B cell (primary cell): ENCODE measurements at regions not wholly inside any gene's neighbourhood (a gene's known extent, or its start where the extent isn't known, plus 50 kb on each side); places are given as distances from the start of the nearest gene placed in this dataset.
"Not testable (repeated sequence)": the region's sequence is repeated elsewhere in the genome, so short reads cannot be mapped to it uniquely, and the experiment has no call there.

Source experiments
- ATAC-seq: fragments of 200-7000 bp; cut with Tn5 transposase; one replicate; pipeline ENCODE4 v1.10.0; 2021; ENCODE audit warnings: low read depth, mild to moderate bottlenecking, moderate number of reproducible peaks, moderate library complexity
- CTCF ChIA-PET: fragments of 350-600 bp; sonication (Branson Sonifier 250); formaldehyde crosslinking; loops from one replicate; lab custom pipeline; 2021; ENCODE audit warnings: antibody characterized with exemption, inconsistent platforms; lab: Charles Lee
- POLR2A ChIA-PET: fragments of 350-600 bp; sonication (Branson Sonifier 250); formaldehyde crosslinking; loops from one replicate; lab custom pipeline; 2021; ENCODE audit warnings: antibody characterized with exemption; lab: Charles Lee
- DNase-seq: peaks from one replicate; pipeline ENCODE4 v3.0.0; 2013
- H2AFZ ChIP-seq: 2 replicates; pipeline ENCODE4 v1.6.1; 2012; ENCODE audit warnings: mild to moderate bottlenecking, low read depth, low read length; ENCODE audit not compliant: insufficient read depth, poor library complexity, severe bottlenecking
- H3K27ac ChIP-seq, 2 donors: 1 replicate in 1 of 2; 2 replicates in 1 of 2; pipeline ENCODE4 v1.5.1; 2012 to 2013; ENCODE audit warnings: low read length in 2 of 2, mild to moderate bottlenecking in 2 of 2, moderate library complexity in 1 of 2
- H3K27me3 ChIP-seq, 4 experiments: fragments of 200-600 bp in 1 of 4; sonication (generic) in 1 of 4; replicated peaks in 1 of 4; 1 replicate in 2 of 4; 2 replicates in 2 of 4; pipeline versions ENCODE4 v1.6.1 to v1.7.0; 2013 to 2016; ENCODE audit warnings: low read length in 3 of 4, mild to moderate bottlenecking in 2 of 4, mixed read lengths in 1 of 4, moderate library complexity in 1 of 4; ENCODE audit not compliant: insufficient read depth in 4 of 4, control insufficient read depth in 3 of 4; ENCODE audit errors: control extremely low read depth in 1 of 4
- H3K36me3 ChIP-seq, 2 experiments: replicated peaks in 1 of 2; 1 replicate in 1 of 2; 2 replicates in 1 of 2; pipeline versions ENCODE4 v1.6.1 to v1.7.1; 2013; ENCODE audit warnings: low read length in 1 of 2; ENCODE audit not compliant: insufficient read depth in 2 of 2, control insufficient read depth in 1 of 2; ENCODE audit errors: control extremely low read depth in 1 of 2, extremely low read depth in 1 of 2
- H3K4me1 ChIP-seq, 2 donors: fragments of 200-600 bp in 1 of 2; sonication (generic) in 1 of 2; 1 replicate in 1 of 2; 2 replicates in 1 of 2; pipeline versions ENCODE4 v1.5.1 to v1.6.1; 2013 to 2017; ENCODE audit warnings: low read length in 2 of 2; ENCODE audit not compliant: control insufficient read depth in 2 of 2, insufficient read depth in 2 of 2
- H3K4me2 ChIP-seq: replicated peaks from 2 replicates; pipeline ENCODE3; 2012; ENCODE audit warnings: mild to moderate bottlenecking, low read depth, low read length; ENCODE audit not compliant: poor library complexity, severe bottlenecking
- H3K4me3 ChIP-seq, 5 experiments: fragments of 200-600 bp in 1 of 5; sonication (generic) in 1 of 5; 1 replicate in 3 of 5; 2 replicates in 2 of 5; pipeline versions ENCODE4 v1.5.1 to v1.7.0; 2011 to 2016; ENCODE audit warnings: low read length in 4 of 5, mild to moderate bottlenecking in 4 of 5, low read depth in 2 of 5, control low read depth in 1 of 5, moderate library complexity in 1 of 5; ENCODE audit not compliant: insufficient read depth in 1 of 5; ENCODE audit errors: control extremely low read depth in 1 of 5, extremely low read depth in 1 of 5
- H3K79me2 ChIP-seq: fragments of 200-600 bp; sonication (generic); one replicate; pipeline ENCODE4 v1.6.0; 2016; ENCODE audit warnings: low read length; ENCODE audit not compliant: control insufficient read depth, insufficient read depth
- H3K9ac ChIP-seq: fragments of 200-600 bp; sonication (generic); 2 replicates; pipeline ENCODE4 v1.6.1; 2017; ENCODE audit warnings: mild to moderate bottlenecking, low read length, moderate library complexity
- H3K9me3 ChIP-seq, 3 donors: one replicate each; pipeline versions ENCODE4 v1.6.1 to v1.7.1; 2013; ENCODE audit warnings: low read length in 2 of 3; ENCODE audit not compliant: control insufficient read depth in 2 of 3, insufficient read depth in 1 of 3; ENCODE audit errors: control extremely low read depth in 1 of 3
- H4K20me1 ChIP-seq: 2 replicates; pipeline ENCODE4 v1.6.0; 2012; ENCODE audit warnings: mild to moderate bottlenecking, low read length; ENCODE audit not compliant: insufficient read depth, control insufficient read depth, poor library complexity, severe bottlenecking
- H3K27ac Mint-ChIP-seq: one replicate; pipeline ENCODE4 v1.8.0; 2021; ENCODE audit warnings: mixed read lengths
- H3K27me3 Mint-ChIP-seq: one replicate; pipeline ENCODE4 v1.8.0; 2021; ENCODE audit warnings: mixed read lengths
- H3K4me1 Mint-ChIP-seq: one replicate; pipeline ENCODE4 v1.8.0; 2021; ENCODE audit warnings: mixed read lengths
- H3K4me3 Mint-ChIP-seq: one replicate; pipeline ENCODE4 v1.8.0; 2021; ENCODE audit warnings: mixed read lengths
- H3K9me3 Mint-ChIP-seq: one replicate; pipeline ENCODE4 v1.8.0; 2022; ENCODE audit warnings: mixed read lengths; ENCODE audit not compliant: insufficient read depth
- WGBS: methylation state at CpG from one replicate; pipeline ENCODE4 v1.1.5; 2013; ENCODE audit warnings: missing lambda C conversion rate; ENCODE audit not compliant: insufficient coverage; 5-methylcytosine and 5-hydroxymethylcytosine counted together
- intact Hi-C: fragments of 100-400 bp; cut with micrococcal nuclease; formaldehyde crosslinking; loops from one replicate; pipeline ENCODE4 v1.10.0; 2022

DNA sequence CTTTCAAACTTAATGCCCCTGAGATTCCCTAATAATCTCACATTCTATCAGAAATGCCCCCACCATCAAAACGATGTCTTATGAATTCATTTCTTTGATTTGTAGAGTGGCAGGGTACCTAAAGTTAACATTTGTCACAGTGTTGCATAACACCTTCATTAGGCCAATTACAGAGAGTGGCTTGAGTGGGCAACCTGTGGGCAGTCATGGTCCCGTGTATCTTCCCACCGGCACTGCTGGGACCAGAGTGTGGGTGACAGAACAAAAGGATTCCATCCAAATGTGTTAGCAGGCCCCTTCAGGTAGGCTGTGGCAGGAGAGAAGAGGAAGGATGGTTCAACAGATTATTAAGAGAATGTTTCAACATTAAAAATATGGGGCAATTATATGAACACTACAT is 788.8 kb upstream of the TPTE start:
- H4K20me1 ChIP-seq, intact Hi-C loops, H3K27ac ChIP-seq, ATAC-seq, H3K79me2 ChIP-seq, H3K36me3 ChIP-seq, H3K9ac ChIP-seq, H3K4me3 Mint-ChIP-seq, H3K27me3 ChIP-seq, H3K9me3 Mint-ChIP-seq, H3K4me3 ChIP-seq, DNase-seq, H3K4me1 Mint-ChIP-seq, H3K27me3 Mint-ChIP-seq, POLR2A ChIA-PET, H3K4me2 ChIP-seq, CTCF ChIA-PET, H3K27ac Mint-ChIP-seq, H2AFZ ChIP-seq, H3K4me1 ChIP-seq: not testable (repeated sequence)
- H3K9me3 ChIP-seq: peaks cover 0 to 17% (median 12%) of the 10 kb centered on the region in 3 donors
- 50% methylated on average over 2 of the region's 3 CpGs for WGBS

DNA sequence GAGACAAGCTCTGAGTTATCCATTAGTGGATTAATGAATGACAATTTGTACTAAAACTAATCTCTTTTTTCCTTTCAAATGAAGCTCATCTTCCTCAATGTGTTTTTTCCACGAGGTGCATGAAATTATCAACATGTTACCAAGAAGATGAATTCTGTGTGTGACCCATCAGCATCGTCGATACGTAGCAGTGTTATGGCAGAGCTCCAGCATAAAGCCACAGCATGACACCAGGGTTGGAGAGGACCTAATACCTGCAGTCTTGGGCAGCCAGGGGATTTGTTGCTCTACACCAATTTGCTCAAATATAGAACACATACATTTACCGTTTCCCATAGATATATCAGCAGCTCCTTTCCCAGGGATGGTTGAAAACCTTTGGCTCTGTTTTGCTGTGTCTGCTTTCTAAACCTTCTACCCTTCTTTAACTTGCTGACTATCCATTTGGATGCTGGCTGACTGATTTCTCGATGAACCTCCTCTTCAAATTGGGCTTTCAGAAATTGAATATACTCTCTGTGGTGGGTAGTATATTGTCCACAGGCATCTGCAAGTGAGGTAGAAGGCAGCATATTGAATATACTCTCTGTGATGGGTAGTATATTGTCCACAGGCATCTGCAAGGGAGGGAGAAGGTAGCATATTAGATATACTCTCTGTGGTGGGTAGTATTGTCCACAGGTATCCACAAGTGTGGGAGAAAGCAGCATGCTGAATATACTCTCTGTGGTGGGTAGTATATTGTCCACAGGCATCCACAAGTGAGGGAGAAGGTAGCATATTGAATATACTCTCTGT is 787.4 kb upstream of the TPTE start:
- POLR2A ChIA-PET, CTCF ChIA-PET, H3K9me3 Mint-ChIP-seq, H3K4me3 Mint-ChIP-seq, H3K36me3 ChIP-seq, H3K27me3 Mint-ChIP-seq, H3K4me1 ChIP-seq, H3K27me3 ChIP-seq, H2AFZ ChIP-seq, ATAC-seq, H3K27ac ChIP-seq, H3K4me3 ChIP-seq, H3K79me2 ChIP-seq, H3K4me1 Mint-ChIP-seq, H3K9ac ChIP-seq, H4K20me1 ChIP-seq, H3K4me2 ChIP-seq, H3K27ac Mint-ChIP-seq, DNase-seq, intact Hi-C loops: not testable (repeated sequence)
- H3K9me3 ChIP-seq: peaks cover 0 to 22% (median 16%) of the 10 kb centered on the region in 3 donors
- WGBS: 66% methylated on average over 2 of the region's 6 CpGs
